ENCODE measurements at regions not wholly inside any gene's neighbourhood (a gene's known extent, or its start where the extent isn't known, plus 50 kb on each side); places are given as distances from the start of the nearest gene placed in this dataset.

DNA sequence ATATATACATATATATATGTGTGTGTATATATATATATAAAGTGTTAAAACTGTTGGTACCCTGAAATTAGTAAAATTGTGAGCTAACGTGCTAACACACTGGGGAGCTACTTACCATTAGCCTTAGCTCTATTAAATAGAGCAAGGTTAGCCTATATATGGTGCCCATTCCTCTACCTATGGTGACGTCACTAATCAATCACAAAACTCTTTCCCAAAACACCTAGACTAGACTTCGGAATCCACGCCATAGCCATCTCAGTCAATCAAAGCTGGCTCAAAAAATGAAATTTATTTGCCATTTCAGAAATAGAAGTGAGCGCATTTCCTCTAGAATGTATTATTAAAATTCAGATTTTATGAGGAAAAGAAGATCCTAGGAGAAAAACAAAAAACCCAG is 229.0 kb upstream of the TENM3 start:
- BruUV-seq (replicated peaks): no TSS peak
- H3K27me3 ChIP-seq (ENCODE audit: insufficient read depth, low read length): no peaks in the 10 kb centered on the region
- no peaks in the 10 kb centered on the region for H3K9me3 ChIP-seq (ENCODE audit: control insufficient read depth in 1 of 2, insufficient read depth in 1 of 2, low read depth in 1 of 2, low read length in 2 of 2)
- H3K27ac ChIP-seq (ENCODE audit: low read depth, low read length): no peak overlapping the region
- no peaks in the 10 kb centered on the region for H4K20me1 ChIP-seq (ENCODE audit: insufficient read depth)
- intact Hi-C loops (cut with micrococcal nuclease): no loop called here
- H3K9me2 ChIP-seq (ENCODE audit: insufficient read depth): no peaks in the 10 kb centered on the region
- CTCF ChIA-PET: no interaction called here
- no peaks in the 10 kb centered on the region for H3K4me1 ChIP-seq (ENCODE audit: control insufficient read depth in 1 of 2, insufficient read depth in 2 of 2, low read length in 2 of 2)
- no peak overlapping the region for H3K4me2 ChIP-seq (ENCODE audit: low read length)
- ATAC-seq: no peak
- no peaks in the 10 kb centered on the region for H3K36me3 ChIP-seq (ENCODE audit: control insufficient read depth in 1 of 2, insufficient read depth in 2 of 2, low read length in 2 of 2)
- no peak for DNase-seq (ENCODE audit: low read depth, low spot score)
- no peak overlapping the region for H2AFZ ChIP-seq (ENCODE audit: low read depth, low read length, poor library complexity, severe bottlenecking)
- RAD21 ChIA-PET (ENCODE audit: low non-redundant PET in 1 of 2, low total read pairs in 2 of 2, uncharacterized antibody in 2 of 2, unreplicated experiment in 2 of 2): no interaction called here
- no peak overlapping the region for H3K9ac ChIP-seq (ENCODE audit: low read length)
- H3K79me2 ChIP-seq (ENCODE audit: insufficient read depth, low read length): no peaks in the 10 kb centered on the region
- no peak overlapping the region for H3K4me3 ChIP-seq (replicated peaks in 1 of 2; ENCODE audit: low read depth in 1 of 2, low read length in 2 of 2)
- POLR2A ChIA-PET: no interaction called here
- TF ChIP-seq ZFX (IDR thresholded peaks at IDR 0.05) (no peak), SP1 (IDR thresholded peaks at IDR 0.05; ENCODE audit: low read depth) (no peak), POLR2AphosphoS5 (IDR thresholded peaks at IDR 0.05; ENCODE audit: low read depth, low read length) (no peak), CBX3 (IDR thresholded peaks at IDR 0.05; ENCODE audit: low read depth) (no peak), JUND (IDR thresholded peaks at IDR 0.05) (no peak), POLR2A (IDR thresholded peaks at IDR 0.05; ENCODE audit: borderline replicate concordance, extremely low read depth, insufficient read depth, insufficient read length) (no peak), EZH2phosphoT487 (IDR thresholded peaks at IDR 0.05; ENCODE audit: borderline replicate concordance) (no peak), SRF (IDR thresholded peaks at IDR 0.05; ENCODE audit: low read depth) (no peak), EZH2 (IDR thresholded peaks at IDR 0.05) (no peak), FOSL1 (IDR thresholded peaks at IDR 0.05; ENCODE audit: low read depth) (no peak), EGR1 (IDR thresholded peaks at IDR 0.05; ENCODE audit: low read depth) (no peak), YY1 (IDR thresholded peaks at IDR 0.05; ENCODE audit: extremely low read depth, insufficient replicate concordance, low read depth, low read length) (no peak), TCF7L2 (IDR thresholded peaks at IDR 0.05; ENCODE audit: borderline replicate concordance, extremely low read depth, insufficient read depth, insufficient read length) (no peak), SIN3A (IDR thresholded peaks at IDR 0.05; ENCODE audit: low read depth) (no peak), ZNF274 (IDR thresholded peaks at IDR 0.05; ENCODE audit: low read depth, low read length) (no peak)
- TF ChIP-seq, protein P1, sequence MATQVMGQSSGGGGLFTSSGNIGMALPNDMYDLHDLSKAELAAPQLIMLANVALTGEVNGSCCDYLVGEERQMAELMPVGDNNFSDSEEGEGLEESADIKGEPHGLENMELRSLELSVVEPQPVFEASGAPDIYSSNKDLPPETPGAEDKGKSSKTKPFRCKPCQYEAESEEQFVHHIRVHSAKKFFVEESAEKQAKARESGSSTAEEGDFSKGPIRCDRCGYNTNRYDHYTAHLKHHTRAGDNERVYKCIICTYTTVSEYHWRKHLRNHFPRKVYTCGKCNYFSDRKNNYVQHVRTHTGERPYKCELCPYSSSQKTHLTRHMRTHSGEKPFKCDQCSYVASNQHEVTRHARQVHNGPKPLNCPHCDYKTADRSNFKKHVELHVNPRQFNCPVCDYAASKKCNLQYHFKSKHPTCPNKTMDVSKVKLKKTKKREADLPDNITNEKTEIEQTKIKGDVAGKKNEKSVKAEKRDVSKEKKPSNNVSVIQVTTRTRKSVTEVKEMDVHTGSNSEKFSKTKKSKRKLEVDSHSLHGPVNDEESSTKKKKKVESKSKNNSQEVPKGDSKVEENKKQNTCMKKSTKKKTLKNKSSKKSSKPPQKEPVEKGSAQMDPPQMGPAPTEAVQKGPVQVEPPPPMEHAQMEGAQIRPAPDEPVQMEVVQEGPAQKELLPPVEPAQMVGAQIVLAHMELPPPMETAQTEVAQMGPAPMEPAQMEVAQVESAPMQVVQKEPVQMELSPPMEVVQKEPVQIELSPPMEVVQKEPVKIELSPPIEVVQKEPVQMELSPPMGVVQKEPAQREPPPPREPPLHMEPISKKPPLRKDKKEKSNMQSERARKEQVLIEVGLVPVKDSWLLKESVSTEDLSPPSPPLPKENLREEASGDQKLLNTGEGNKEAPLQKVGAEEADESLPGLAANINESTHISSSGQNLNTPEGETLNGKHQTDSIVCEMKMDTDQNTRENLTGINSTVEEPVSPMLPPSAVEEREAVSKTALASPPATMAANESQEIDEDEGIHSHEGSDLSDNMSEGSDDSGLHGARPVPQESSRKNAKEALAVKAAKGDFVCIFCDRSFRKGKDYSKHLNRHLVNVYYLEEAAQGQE (IDR thresholded peaks at IDR 0.05; ENCODE audit: low read depth): no peak
- TF ChIP-seq, protein P2, sequence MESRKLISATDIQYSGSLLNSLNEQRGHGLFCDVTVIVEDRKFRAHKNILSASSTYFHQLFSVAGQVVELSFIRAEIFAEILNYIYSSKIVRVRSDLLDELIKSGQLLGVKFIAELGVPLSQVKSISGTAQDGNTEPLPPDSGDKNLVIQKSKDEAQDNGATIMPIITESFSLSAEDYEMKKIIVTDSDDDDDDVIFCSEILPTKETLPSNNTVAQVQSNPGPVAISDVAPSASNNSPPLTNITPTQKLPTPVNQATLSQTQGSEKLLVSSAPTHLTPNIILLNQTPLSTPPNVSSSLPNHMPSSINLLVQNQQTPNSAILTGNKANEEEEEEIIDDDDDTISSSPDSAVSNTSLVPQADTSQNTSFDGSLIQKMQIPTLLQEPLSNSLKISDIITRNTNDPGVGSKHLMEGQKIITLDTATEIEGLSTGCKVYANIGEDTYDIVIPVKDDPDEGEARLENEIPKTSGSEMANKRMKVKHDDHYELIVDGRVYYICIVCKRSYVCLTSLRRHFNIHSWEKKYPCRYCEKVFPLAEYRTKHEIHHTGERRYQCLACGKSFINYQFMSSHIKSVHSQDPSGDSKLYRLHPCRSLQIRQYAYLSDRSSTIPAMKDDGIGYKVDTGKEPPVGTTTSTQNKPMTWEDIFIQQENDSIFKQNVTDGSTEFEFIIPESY (IDR thresholded peaks at IDR 0.05; ENCODE audit: extremely low read depth, insufficient replicate concordance, low read length): no peak
- TF ChIP-seq, protein P3, sequence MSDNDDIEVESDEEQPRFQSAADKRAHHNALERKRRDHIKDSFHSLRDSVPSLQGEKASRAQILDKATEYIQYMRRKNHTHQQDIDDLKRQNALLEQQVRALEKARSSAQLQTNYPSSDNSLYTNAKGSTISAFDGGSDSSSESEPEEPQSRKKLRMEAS (IDR thresholded peaks at IDR 0.05): no peak

All from HCT116 (cell line).